ENCODE measurements at regions not wholly inside any gene's neighbourhood (a gene's known extent, or its start where the extent isn't known, plus 50 kb on each side); places are given as distances from the start of the nearest gene placed in this dataset.
"Not testable (repeated sequence)": the region's sequence is repeated elsewhere in the genome, so short reads cannot be mapped to it uniquely, and the experiment has no call there.

GRCh38 chr17:77037943-77038342 lies 102.8 kb upstream of the SEC14L1 start:
- DNase-seq (ENCODE audit: low read depth), result no peak

GRCh38 chr17:77038884-77039555 lies 101.7 kb upstream of the SEC14L1 start:
- no peak for DNase-seq (ENCODE audit: low read depth)

- DNase-seq (ENCODE audit: low read depth), result no peak
These were observed 98.1 kb upstream of the SEC14L1 start for GRCh38 chr17:77042476-77043231.

- no peak for DNase-seq (ENCODE audit: low read depth)
These were observed 95.2 kb upstream of the SEC14L1 start for GRCh38 chr17:77045441-77046041.

GRCh38 chr17:77049440-77049839 lies 91.3 kb upstream of the SEC14L1 start:
- peak; percentile 9 for DNase-seq (ENCODE audit: low read depth)

GRCh38 chr17:77050901-77051300 lies 89.9 kb upstream of the SEC14L1 start:
- not testable (repeated sequence) for DNase-seq (ENCODE audit: low read depth)

- DNase-seq (ENCODE audit: low read depth), result no peak
These were observed 85.8 kb upstream of the SEC14L1 start for GRCh38 chr17:77054936-77055335.

GRCh38 chr17:77055453-77055852 lies 85.3 kb upstream of the SEC14L1 start:
- DNase-seq (ENCODE audit: low read depth), result no peak

- DNase-seq (ENCODE audit: low read depth), result no peak
These were observed 82.8 kb upstream of the SEC14L1 start for GRCh38 chr17:77058016-77058415.

GRCh38 chr17:77061669-77062068 lies 79.1 kb upstream of the SEC14L1 start:
- no peak for DNase-seq (ENCODE audit: low read depth)

GRCh38 chr17:77064598-77064997 lies 76.2 kb upstream of the SEC14L1 start:
- no peak for DNase-seq (ENCODE audit: low read depth)

GRCh38 chr17:77066165-77066564 lies 74.6 kb upstream of the SEC14L1 start:
- DNase-seq (ENCODE audit: low read depth), result no peak

GRCh38 chr17:77066726-77067409 lies 73.9 kb upstream of the SEC14L1 start:
- DNase-seq (ENCODE audit: low read depth), result peak; percentile 60

GRCh38 chr17:77068915-77069314 lies 71.9 kb upstream of the SEC14L1 start:
- DNase-seq (ENCODE audit: low read depth), result no peak

GRCh38 chr17:77070888-77071279 lies 69.9 kb upstream of the SEC14L1 start:
- no peak for DNase-seq (ENCODE audit: low read depth)

GRCh38 chr17:77071925-77072490 lies 68.8 kb upstream of the SEC14L1 start:
- no peak for DNase-seq (ENCODE audit: low read depth)

- no peak for DNase-seq (ENCODE audit: low read depth)
These were observed 68.1 kb upstream of the SEC14L1 start for GRCh38 chr17:77072670-77073069.

- DNase-seq (ENCODE audit: low read depth), result no peak
These were observed 66.1 kb upstream of the SEC14L1 start for GRCh38 chr17:77074681-77075080.

GRCh38 chr17:77076124-77076830 lies 64.5 kb upstream of the SEC14L1 start:
- DNase-seq (ENCODE audit: low read depth), result peak; percentile 51

- DNase-seq (ENCODE audit: low read depth), result no peak
These were observed 57.2 kb upstream of the SEC14L1 start for GRCh38 chr17:77083531-77083930.

- no peak for DNase-seq (ENCODE audit: low read depth)
These were observed 54.8 kb upstream of the SEC14L1 start for GRCh38 chr17:77085926-77086432.
